Right kidney (tissue), 1 donor: ENCODE measurements at regions not wholly inside any gene's neighbourhood (a gene's known extent, or its start where the extent isn't known, plus 50 kb on each side); places are given as distances from the start of the nearest gene placed in this dataset.

Experiments used
- DNase-seq: peaks from one replicate; pipeline ENCODE4 v3.0.0-alpha.2; 2016

GRCh38 chr6:88380083-88380482 lies 213.9 kb upstream of the CNR1 start:
- no peak for DNase-seq

GRCh38 chr6:88378639-88379038 lies 212.5 kb upstream of the CNR1 start:
- DNase-seq = no peak

- no peak for DNase-seq
Measured at GRCh38 chr6:88377976-88378568, 211.9 kb upstream of the CNR1 start.

GRCh38 chr6:88376768-88377387 lies 210.7 kb upstream of the CNR1 start:
- no peak for DNase-seq

GRCh38 chr6:88376197-88376596 lies 210.1 kb upstream of the CNR1 start:
- DNase-seq = no peak

GRCh38 chr6:88374553-88374952 lies 208.4 kb upstream of the CNR1 start:
- DNase-seq = no peak

- DNase-seq = no peak
Measured at GRCh38 chr6:88371480-88371879, 205.3 kb upstream of the CNR1 start.

GRCh38 chr6:88370127-88370710 lies 204.1 kb upstream of the CNR1 start:
- DNase-seq = no peak

- DNase-seq = no peak
Measured at GRCh38 chr6:88369262-88369661, 203.1 kb upstream of the CNR1 start.

- DNase-seq = no peak
Measured at GRCh38 chr6:88368071-88368787, 202.1 kb upstream of the CNR1 start.

GRCh38 chr6:88367248-88367647 lies 201.1 kb upstream of the CNR1 start:
- no peak for DNase-seq

- no peak for DNase-seq
Measured at GRCh38 chr6:88366672-88367071, 200.5 kb upstream of the CNR1 start.

- DNase-seq = no peak
Measured at GRCh38 chr6:88365656-88366055, 199.5 kb upstream of the CNR1 start.

- DNase-seq = no peak
Measured at GRCh38 chr6:88365230-88365629, 199.1 kb upstream of the CNR1 start.

GRCh38 chr6:88361754-88362153 lies 195.6 kb upstream of the CNR1 start:
- no peak for DNase-seq

- no peak for DNase-seq
Measured at GRCh38 chr6:88361298-88361697, 195.2 kb upstream of the CNR1 start.

GRCh38 chr6:88360203-88360797 lies 194.2 kb upstream of the CNR1 start:
- no peak for DNase-seq

GRCh38 chr6:88359530-88360202 lies 193.5 kb upstream of the CNR1 start:
- no peak for DNase-seq

GRCh38 chr6:88358846-88359245 lies 192.7 kb upstream of the CNR1 start:
- no peak for DNase-seq

GRCh38 chr6:88349511-88349910 lies 183.4 kb upstream of the CNR1 start:
- DNase-seq = no peak

GRCh38 chr6:88342336-88342735 lies 176.2 kb upstream of the CNR1 start:
- DNase-seq = no peak

- DNase-seq = no peak
Measured at GRCh38 chr6:88339761-88340160, 173.6 kb upstream of the CNR1 start.

- no peak for DNase-seq
Measured at GRCh38 chr6:88321306-88321705, 155.2 kb upstream of the CNR1 start.
